ENCODE measurements at regions not wholly inside any gene's neighbourhood (a gene's known extent, or its start where the extent isn't known, plus 50 kb on each side); places are given as distances from the start of the nearest gene placed in this dataset.

DNA sequence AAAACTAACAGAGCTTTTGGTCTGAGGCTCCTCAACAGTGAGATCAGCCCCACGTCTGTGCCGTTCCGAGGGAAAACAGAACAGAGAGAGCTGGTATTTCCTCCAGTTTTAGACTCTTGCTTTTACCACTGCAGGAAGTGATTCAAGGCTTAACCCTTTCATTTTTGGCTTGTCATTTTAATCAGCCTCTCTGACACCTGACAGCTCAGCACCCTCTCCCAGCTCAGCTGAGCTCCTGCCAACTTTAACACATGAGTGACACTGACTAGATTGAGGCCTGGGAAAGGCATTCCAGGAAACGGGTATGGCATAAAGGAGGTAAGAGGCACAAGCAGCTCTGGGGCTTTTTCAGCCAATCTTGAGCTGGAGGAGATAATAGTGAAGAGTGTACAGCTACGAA is 239.4 kb upstream of the SKOR2 start:
- ChIA-PET CTCF (ENCODE audit: unreplicated experiment) (interaction anchor here (0.6 kb wide), 1 partner anchor 196 kb away, joined by 3 read pairs; no protein-coding TSS in a partner anchor), POLR2A (no interaction called here)
- Histone ChIP-seq H3K9me2 (ENCODE audit: insufficient read depth, low read length) (no peaks in the 10 kb centered on the region), H3K9me3 (ENCODE audit: low read length) (no peaks in the 10 kb centered on the region), H3K4me1 (ENCODE audit: insufficient read depth, low read length, poor library complexity, severe bottlenecking) (no peaks in the 10 kb centered on the region), H3K4me2 (ENCODE audit: low read length) (no peak overlapping the region), H4K20me1 (ENCODE audit: insufficient read depth, low read length) (no peaks in the 10 kb centered on the region), H3K4me3 (ENCODE audit: low read depth, low read length, poor library complexity, severe bottlenecking) (no peak overlapping the region), H2AFZ (ENCODE audit: low read length) (no peak overlapping the region), H3K36me3 (ENCODE audit: insufficient read depth, low read length) (no peaks in the 10 kb centered on the region), H3K27ac (ENCODE audit: low read depth, low read length, poor library complexity, severe bottlenecking) (no peak overlapping the region), H3K79me2 (ENCODE audit: insufficient read depth, low read depth, low read length) (no peaks in the 10 kb centered on the region)
- no peak for DNase-seq (ENCODE audit: low spot score)
- intact Hi-C loops (cut with micrococcal nuclease; ENCODE audit: unreplicated experiment) = no loop called here
- TF ChIP-seq CTCF (conservative IDR thresholded peaks at IDR 0.05; ENCODE audit: low read length) (no peak), EZH2phosphoT487 (IDR thresholded peaks at IDR 0.05; ENCODE audit: borderline replicate concordance, low read depth, low read length) (no peak)
- BruUV-seq (replicated peaks) = no TSS peak

DNA sequence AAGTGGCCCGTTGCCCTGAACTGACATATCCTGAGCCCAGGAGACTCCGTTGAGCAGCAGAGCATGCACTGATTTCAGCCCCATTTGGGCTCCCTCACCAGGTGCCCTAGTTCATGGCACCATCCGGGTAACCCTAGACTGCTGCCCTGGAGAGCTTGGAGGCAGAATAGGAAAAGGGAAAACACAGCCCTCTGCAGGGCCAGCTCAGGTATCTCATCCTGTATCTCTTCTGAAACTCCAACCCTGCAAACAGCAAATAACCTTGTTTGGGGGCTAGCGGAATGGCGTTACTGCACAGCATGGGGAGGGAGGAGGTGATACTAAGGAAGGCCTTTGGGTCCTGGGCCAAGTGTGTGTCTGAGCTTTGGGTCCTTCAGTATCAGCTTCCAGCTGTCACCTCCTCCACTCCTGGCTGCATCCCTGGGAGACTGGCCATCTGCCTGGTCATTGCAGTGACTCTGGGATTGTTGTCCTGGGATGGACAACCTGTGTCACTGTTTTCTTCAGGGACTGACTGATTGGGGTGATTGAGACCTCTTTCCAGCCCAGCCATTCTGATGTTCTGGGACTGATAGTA is 233.8 kb upstream of the SKOR2 start:
- no peak for DNase-seq (ENCODE audit: low spot score)
- POLR2A ChIA-PET = no interaction called here
- BruUV-seq (replicated peaks) = no TSS peak
- TF ChIP-seq CTCF (conservative IDR thresholded peaks at IDR 0.05; ENCODE audit: low read length) (no peak), EZH2phosphoT487 (IDR thresholded peaks at IDR 0.05; ENCODE audit: borderline replicate concordance, low read depth, low read length) (no peak)
- CTCF ChIA-PET (ENCODE audit: unreplicated experiment) = no interaction called here
- Histone ChIP-seq H3K4me2 (ENCODE audit: low read length) (no peak overlapping the region), H3K9me3 (ENCODE audit: low read length) (no peaks in the 10 kb centered on the region), H3K4me3 (ENCODE audit: low read depth, low read length, poor library complexity, severe bottlenecking) (no peak overlapping the region), H2AFZ (ENCODE audit: low read length) (no peak overlapping the region), H3K36me3 (ENCODE audit: insufficient read depth, low read length) (no peaks in the 10 kb centered on the region), H3K4me1 (ENCODE audit: insufficient read depth, low read length, poor library complexity, severe bottlenecking) (no peaks in the 10 kb centered on the region), H3K27ac (ENCODE audit: low read depth, low read length, poor library complexity, severe bottlenecking) (no peak overlapping the region), H4K20me1 (ENCODE audit: insufficient read depth, low read length) (no peaks in the 10 kb centered on the region), H3K9me2 (ENCODE audit: insufficient read depth, low read length) (no peaks in the 10 kb centered on the region), H3K79me2 (ENCODE audit: insufficient read depth, low read depth, low read length) (no peaks in the 10 kb centered on the region)
- intact Hi-C loops (cut with micrococcal nuclease; ENCODE audit: unreplicated experiment) = no loop called here

GRCh38 chr18:47484068-47484467 is 232.6 kb upstream of the SKOR2 start:
- H3K79me2 ChIP-seq (ENCODE audit: insufficient read depth, low read depth, low read length) = no peaks in the 10 kb centered on the region
- BruUV-seq (replicated peaks) = no TSS peak
- H3K36me3 ChIP-seq (ENCODE audit: insufficient read depth, low read length) = no peaks in the 10 kb centered on the region
- H4K20me1 ChIP-seq (ENCODE audit: insufficient read depth, low read length) = no peaks in the 10 kb centered on the region
- H3K4me3 ChIP-seq (ENCODE audit: low read depth, low read length, poor library complexity, severe bottlenecking) = no peak overlapping the region
- H3K4me2 ChIP-seq (ENCODE audit: low read length) = no peak overlapping the region
- no peaks in the 10 kb centered on the region for H3K9me3 ChIP-seq (ENCODE audit: low read length)
- intact Hi-C loops (cut with micrococcal nuclease; ENCODE audit: unreplicated experiment) = no loop called here
- DNase-seq (ENCODE audit: low spot score) = no peak
- CTCF ChIA-PET (ENCODE audit: unreplicated experiment) = no interaction called here
- H3K4me1 ChIP-seq (ENCODE audit: insufficient read depth, low read length, poor library complexity, severe bottlenecking) = no peaks in the 10 kb centered on the region
- POLR2A ChIA-PET = interaction anchor here (0.9 kb wide), 1 partner anchor 8 kb away, joined by 4 read pairs; no protein-coding TSS in a partner anchor
- TF ChIP-seq CTCF (conservative IDR thresholded peaks at IDR 0.05; ENCODE audit: low read length) (no peak), EZH2phosphoT487 (IDR thresholded peaks at IDR 0.05; ENCODE audit: borderline replicate concordance, low read depth, low read length) (no peak)
- H2AFZ ChIP-seq (ENCODE audit: low read length) = no peak overlapping the region
- no peak overlapping the region for H3K27ac ChIP-seq (ENCODE audit: low read depth, low read length, poor library complexity, severe bottlenecking)
- H3K9me2 ChIP-seq (ENCODE audit: insufficient read depth, low read length) = no peaks in the 10 kb centered on the region
